HFFc6 (cell line): ENCODE measurements at regions not wholly inside any gene's neighbourhood (a gene's known extent, or its start where the extent isn't known, plus 50 kb on each side); places are given as distances from the start of the nearest gene placed in this dataset.
"Not testable (repeated sequence)": the region's sequence is repeated elsewhere in the genome, so short reads cannot be mapped to it uniquely, and the experiment has no call there.

ENCODE experiments used
- DNase-seq: peaks from one replicate; pipeline ENCODE4 v3.0.0-alpha.2; 2018
- H3K27ac Mint-ChIP-seq: 2 replicates; pipeline ENCODE4 v1.8.0; 2020; ENCODE audit warnings: mild to moderate bottlenecking, mixed read lengths
- H3K27me3 Mint-ChIP-seq: 2 replicates; pipeline ENCODE4 v1.8.0; 2021; ENCODE audit warnings: mild to moderate bottlenecking, moderate library complexity, mixed read lengths; ENCODE audit not compliant: insufficient read depth
- H3K36me3 Mint-ChIP-seq: 2 replicates; pipeline ENCODE4 v1.8.0; 2021; ENCODE audit warnings: low read depth, mixed read lengths
- H3K4me1 Mint-ChIP-seq: 2 replicates; pipeline ENCODE4 v1.8.0; 2020; ENCODE audit warnings: low read depth, mixed read lengths
- H3K4me3 Mint-ChIP-seq: 2 replicates; pipeline ENCODE4 v1.8.0; 2020; ENCODE audit warnings: mild to moderate bottlenecking, moderate library complexity, mixed read lengths
- H3K9me3 Mint-ChIP-seq: 2 replicates; pipeline ENCODE4 v1.8.0; 2020; ENCODE audit warnings: mild to moderate bottlenecking, mixed read lengths
- CTCF ChIP-seq: fragments of 200-600 bp; sonication (generic); IDR thresholded peaks from 2 replicates; pipeline ENCODE4 v1.5.0; 2021; ENCODE audit warnings: antibody characterized with exemption, mild to moderate bottlenecking

GRCh38 chr5:90326995-90327394, 82.6 kb downstream of the CETN3 start:
- TF ChIP-seq CTCF = no peak
- Mint-ChIP-seq H3K27me3 (no peaks in the 10 kb centered on the region), H3K4me1 (no peaks in the 10 kb centered on the region), H3K9me3 (peaks cover 20% of the 10 kb centered on the region), H3K27ac (no peak overlapping the region), H3K36me3 (no peaks in the 10 kb centered on the region), H3K4me3 (no peak overlapping the region)
- no peak for DNase-seq

- H3K4me1 Mint-ChIP-seq = no peaks in the 10 kb centered on the region
- H3K27me3 Mint-ChIP-seq = no peaks in the 10 kb centered on the region
These were observed 84.5 kb downstream of the CETN3 start for GRCh38 chr5:90325093-90325492.

GRCh38 chr5:90320348-90320747, 89.2 kb downstream of the CETN3 start:
- H3K36me3 Mint-ChIP-seq, H3K4me3 Mint-ChIP-seq, H3K27me3 Mint-ChIP-seq, H3K27ac Mint-ChIP-seq, DNase-seq, H3K4me1 Mint-ChIP-seq: not testable (repeated sequence)
- H3K9me3 Mint-ChIP-seq = peaks cover 20% of the 10 kb centered on the region

More at GRCh38 chr5:90325093-90325492, 84.5 kb downstream of the CETN3 start:
- H3K27ac Mint-ChIP-seq = no peak overlapping the region
- no peaks in the 10 kb centered on the region for H3K36me3 Mint-ChIP-seq
- DNase-seq = no peak
- TF ChIP-seq CTCF = no peak
- no peak overlapping the region for H3K4me3 Mint-ChIP-seq
- H3K9me3 Mint-ChIP-seq = peaks cover 17% of the 10 kb centered on the region

GRCh38 chr5:90312027-90312426, 97.5 kb downstream of the CETN3 start:
- no peaks in the 10 kb centered on the region for H3K4me1 Mint-ChIP-seq

GRCh38 chr5:90311401-90311800, 98.2 kb downstream of the CETN3 start:
- Mint-ChIP-seq H3K27ac (no peak overlapping the region), H3K36me3 (no peaks in the 10 kb centered on the region), H3K4me1 (no peaks in the 10 kb centered on the region), H3K4me3 (no peak overlapping the region), H3K9me3 (no peaks in the 10 kb centered on the region; the same call in none of the 2 replicates), H3K27me3 (no peaks in the 10 kb centered on the region; the same call in 1 of the 2 replicates)
- no peak for TF ChIP-seq CTCF
- DNase-seq = no peak

More at GRCh38 chr5:90312027-90312426, 97.5 kb downstream of the CETN3 start:
- no peak for TF ChIP-seq CTCF
- H3K27ac Mint-ChIP-seq = no peak overlapping the region
- H3K27me3 Mint-ChIP-seq = no peaks in the 10 kb centered on the region; the same call in 1 of the 2 replicates
- no peak for DNase-seq
- H3K4me3 Mint-ChIP-seq = no peak overlapping the region
- H3K36me3 Mint-ChIP-seq = no peaks in the 10 kb centered on the region
- H3K9me3 Mint-ChIP-seq = no peaks in the 10 kb centered on the region; the same call in none of the 2 replicates

- Mint-ChIP-seq H3K27ac (no peak overlapping the region), H3K4me3 (no peak overlapping the region), H3K36me3 (no peaks in the 10 kb centered on the region), H3K4me1 (no peaks in the 10 kb centered on the region), H3K9me3 (peaks cover 6% of the 10 kb centered on the region; the same call in 1 of the 2 replicates), H3K27me3 (no peaks in the 10 kb centered on the region; the same call in 1 of the 2 replicates)
- TF ChIP-seq CTCF = no peak
- no peak for DNase-seq
These were observed 100.6 kb downstream of the CETN3 start for GRCh38 chr5:90308787-90309585.
